GM12878 (cell line): ENCODE measurements at regions not wholly inside any gene's neighbourhood (a gene's known extent, or its start where the extent isn't known, plus 50 kb on each side); places are given as distances from the start of the nearest gene placed in this dataset.

ENCODE experiments used
- ASH2L ChIP-seq: fragments of 300-600, 200-600 bp; sonication (generic); IDR thresholded peaks from 2 replicates; pipeline ENCODE4 v1.6.1; 2017; ENCODE audit warnings: low read depth, mild to moderate bottlenecking, borderline replicate concordance
- ATF3 ChIP-seq: IDR thresholded peaks from 2 replicates; pipeline ENCODE4 v1.6.1; 2011; ENCODE audit warnings: low read depth, mild to moderate bottlenecking, low read length, moderate library complexity, borderline replicate concordance; ENCODE audit errors: extremely low read depth
- BCL11A ChIP-seq: IDR thresholded peaks from 2 replicates; pipeline ENCODE4 v1.6.1; 2011; ENCODE audit warnings: low read depth, low read length
- BRCA1 ChIP-seq: IDR thresholded peaks from 2 replicates; pipeline ENCODE4 v1.6.1; 2011; ENCODE audit warnings: low read depth, low read length, improper control_type of control experiment
- CBX3 ChIP-seq: fragments of 200-600 bp; sonication (generic); IDR thresholded peaks from 2 replicates; pipeline ENCODE4 v1.6.1; 2016; ENCODE audit warnings: low read depth, borderline replicate concordance
- CEBPB ChIP-seq, 2 experiments: fragments of 150-350 bp in 1 of 2; IDR thresholded peaks; 2 replicates each; pipeline ENCODE4 v1.6.1; 2012 to 2014; ENCODE audit warnings: low read depth in 2 of 2, low read length in 2 of 2, borderline replicate concordance in 1 of 2, inconsistent platforms in 1 of 2
- EP300 ChIP-seq, 2 experiments: fragments of 150-350 bp in 1 of 2; IDR thresholded peaks; 2 replicates each; pipeline ENCODE4 v1.6.1; 2011 to 2012; ENCODE audit warnings: low read depth in 2 of 2, low read length in 2 of 2, borderline replicate concordance in 1 of 2, improper control_type of control experiment in 1 of 2, inconsistent platforms in 1 of 2; ENCODE audit not compliant: control insufficient read depth in 1 of 2
- ESRRA ChIP-seq: IDR thresholded peaks from 2 replicates; pipeline ENCODE4 v1.6.1; 2012; ENCODE audit warnings: mild to moderate bottlenecking, low read length, improper control_type of control experiment
- FOXK2 ChIP-seq: fragments of 450-650 bp; IDR thresholded peaks from 2 replicates; pipeline ENCODE4 v1.6.1; 2017; ENCODE audit warnings: mild to moderate bottlenecking, moderate library complexity
- HCFC1 ChIP-seq: fragments of 150-350 bp; IDR thresholded peaks from 2 replicates; pipeline ENCODE4 v1.6.1; 2014; ENCODE audit warnings: low read length
- KAT2A ChIP-seq: conservative IDR thresholded peaks from 2 replicates; pipeline ENCODE4 v1.6.1; 2011; ENCODE audit warnings: low read depth, low read length; ENCODE audit not compliant: control insufficient read depth
- NR2F1 ChIP-seq: fragments of 450-650 bp; conservative IDR thresholded peaks from 2 replicates; pipeline ENCODE4 v1.6.1; 2017; ENCODE audit warnings: mild to moderate bottlenecking
- PAX5 ChIP-seq: IDR thresholded peaks from 2 replicates; pipeline ENCODE4 v1.6.1; 2011; ENCODE audit warnings: low read depth, low read length, borderline replicate concordance
- RAD21 ChIP-seq: IDR thresholded peaks from 2 replicates; pipeline ENCODE4 v1.6.1; 2011; ENCODE audit warnings: mild to moderate bottlenecking, low read depth, low read length, moderate library complexity; ENCODE audit not compliant: insufficient read depth
- RCOR1 ChIP-seq: conservative IDR thresholded peaks from 2 replicates; pipeline ENCODE4 v1.6.1; 2012; ENCODE audit warnings: low read depth, low read length, improper control_type of control experiment
- SIN3A ChIP-seq: IDR thresholded peaks from 2 replicates; pipeline ENCODE4 v1.6.1; 2012; ENCODE audit warnings: low read depth, low read length, improper control_type of control experiment
- SMAD1 ChIP-seq: fragments of 450-650 bp; IDR thresholded peaks from 2 replicates; pipeline ENCODE4 v1.6.1; 2018; ENCODE audit warnings: mild to moderate bottlenecking, low read depth; ENCODE audit not compliant: partially characterized antibody
- SREBF1 ChIP-seq: IDR thresholded peaks from 2 replicates; pipeline ENCODE4 v1.6.1; 2012; ENCODE audit warnings: mild to moderate bottlenecking, low read length
- SUPT20H ChIP-seq: IDR thresholded peaks from 2 replicates; pipeline ENCODE4 v1.6.1; 2011; ENCODE audit warnings: low read depth, mild to moderate bottlenecking, low read length, moderate library complexity, borderline replicate concordance; ENCODE audit not compliant: control insufficient read depth
- TAF1 ChIP-seq: IDR thresholded peaks from 2 replicates; pipeline ENCODE4 v1.6.1; 2011; ENCODE audit warnings: mild to moderate bottlenecking, low read depth, low read length, borderline replicate concordance
- YBX1 ChIP-seq: fragments of 450-650 bp; IDR thresholded peaks from 2 replicates; pipeline ENCODE4 v1.6.1; 2016; ENCODE audit warnings: antibody characterized with exemption
- ZBTB11 ChIP-seq: fragments of 450-650 bp; formaldehyde crosslinking; IDR thresholded peaks from 2 replicates; pipeline ENCODE4 v1.5.0; 2022; ENCODE audit warnings: mild to moderate bottlenecking, missing genetic modification characterization
- ZNF687 ChIP-seq: fragments of 450-650 bp; IDR thresholded peaks from 2 replicates; pipeline ENCODE4 v1.6.1; 2017; ENCODE audit warnings: mild to moderate bottlenecking, moderate library complexity

- TF ChIP-seq ZBTB11 (CRISPR knock-in tag) (no peak), ESRRA (no peak), FOXK2 (no peak), CBX3 (no peak), NR2F1 (peak; percentile 58), BRCA1 (no peak), TAF1 (no peak), RAD21 (no peak), RCOR1 (no peak), KAT2A (no peak), ZNF687 (no peak), SREBF1 (no peak), BCL11A (peak; percentile 81), HCFC1 (no peak), EP300 (IDR thresholded peaks at IDR 0.05; ENCODE audit: borderline replicate concordance in 1 of 2, control insufficient read depth in 1 of 2, low read depth in 2 of 2, low read length in 2 of 2) (peak; percentile 58 to 63; a peak in 2 of 4 replicates), CEBPB (IDR thresholded peaks at IDR 0.05; ENCODE audit: borderline replicate concordance in 1 of 2, low read depth in 2 of 2, low read length in 2 of 2) (no peak), ASH2L (no peak), ATF3 (no peak), SMAD1 (no peak), SIN3A (no peak), YBX1 (no peak), PAX5 (peak; percentile 52; the same call in 1 of the 2 replicates), SUPT20H (no peak)
Observed at GRCh38 chr15:39411102-39411989, 169.5 kb upstream of the THBS1 start (continued).
